GM12891 (cell line): ENCODE measurements at regions not wholly inside any gene's neighbourhood (a gene's known extent, or its start where the extent isn't known, plus 50 kb on each side); places are given as distances from the start of the nearest gene placed in this dataset.
"Not testable (repeated sequence)": the region's sequence is repeated elsewhere in the genome, so short reads cannot be mapped to it uniquely, and the experiment has no call there.

ENCODE experiments used
- POLR2A ChIP-seq: IDR thresholded peaks from 2 replicates; pipeline ENCODE4 v1.6.1; 2011; ENCODE audit warnings: low read depth, low read length, control low read depth
- POLR2AphosphoS5 ChIP-seq: IDR thresholded peaks from 2 replicates; pipeline ENCODE4 v1.6.1; 2011; ENCODE audit warnings: low read depth, low read length, control low read depth
- TAF1 ChIP-seq: IDR thresholded peaks from 2 replicates; pipeline ENCODE4 v1.6.1; 2011; ENCODE audit warnings: low read depth, low read length, control low read depth

- not testable (repeated sequence) for TF ChIP-seq POLR2A, POLR2AphosphoS5, TAF1
Observed at GRCh38 chr21:27317601-27318000, 350.7 kb upstream of the ADAMTS5 start.
